ENCODE measurements at regions not wholly inside any gene's neighbourhood (a gene's known extent, or its start where the extent isn't known, plus 50 kb on each side); places are given as distances from the start of the nearest gene placed in this dataset.

- H3K79me2 ChIP-seq (ENCODE audit: insufficient read depth, low read depth, low read length): no peaks in the 10 kb centered on the region
- intact Hi-C loops (cut with micrococcal nuclease; ENCODE audit: unreplicated experiment): no loop called here
- no peak for TF ChIP-seq CTCF (conservative IDR thresholded peaks at IDR 0.05; ENCODE audit: low read length)
- no peak for TF ChIP-seq EZH2phosphoT487 (IDR thresholded peaks at IDR 0.05; ENCODE audit: borderline replicate concordance, low read depth, low read length)
- no peak for DNase-seq (ENCODE audit: low spot score)
- H4K20me1 ChIP-seq (ENCODE audit: insufficient read depth, low read length): no peaks in the 10 kb centered on the region
- BruUV-seq (replicated peaks): no TSS peak
- no peak overlapping the region for H2AFZ ChIP-seq (ENCODE audit: low read length)
- no peaks in the 10 kb centered on the region for H3K36me3 ChIP-seq (ENCODE audit: insufficient read depth, low read length)
- no peaks in the 10 kb centered on the region for H3K9me2 ChIP-seq (ENCODE audit: insufficient read depth, low read length)
- no peak overlapping the region for H3K27ac ChIP-seq (ENCODE audit: low read depth, low read length, poor library complexity, severe bottlenecking)
- no peak overlapping the region for H3K4me3 ChIP-seq (ENCODE audit: low read depth, low read length, poor library complexity, severe bottlenecking)
- ChIA-PET POLR2A (no interaction called here), CTCF (ENCODE audit: unreplicated experiment) (no interaction called here)
- no peak overlapping the region for H3K4me2 ChIP-seq (ENCODE audit: low read length)
- H3K4me1 ChIP-seq (ENCODE audit: insufficient read depth, low read length, poor library complexity, severe bottlenecking): no peaks in the 10 kb centered on the region
- H3K9me3 ChIP-seq (ENCODE audit: low read length): no peaks in the 10 kb centered on the region
Measured at GRCh38 chr20:19958928-19959327, 58.2 kb upstream of the NAA20 start.

GRCh38 chr20:19960745-19961144, 56.4 kb upstream of the NAA20 start:
- TF ChIP-seq EZH2phosphoT487 (IDR thresholded peaks at IDR 0.05; ENCODE audit: borderline replicate concordance, low read depth, low read length): no peak
- no peak for TF ChIP-seq CTCF (conservative IDR thresholded peaks at IDR 0.05; ENCODE audit: low read length)
- H3K36me3 ChIP-seq (ENCODE audit: insufficient read depth, low read length): no peaks in the 10 kb centered on the region
- intact Hi-C loops (cut with micrococcal nuclease; ENCODE audit: unreplicated experiment): no loop called here
- no peak for DNase-seq (ENCODE audit: low spot score)
- ChIA-PET CTCF (ENCODE audit: unreplicated experiment) (no interaction called here), POLR2A (no interaction called here)
- no peaks in the 10 kb centered on the region for H3K4me1 ChIP-seq (ENCODE audit: insufficient read depth, low read length, poor library complexity, severe bottlenecking)
- no peaks in the 10 kb centered on the region for H4K20me1 ChIP-seq (ENCODE audit: insufficient read depth, low read length)
- no peak overlapping the region for H3K4me3 ChIP-seq (ENCODE audit: low read depth, low read length, poor library complexity, severe bottlenecking)
- no peak overlapping the region for H3K4me2 ChIP-seq (ENCODE audit: low read length)
- H2AFZ ChIP-seq (ENCODE audit: low read length): no peak overlapping the region
- H3K9me3 ChIP-seq (ENCODE audit: low read length): no peaks in the 10 kb centered on the region
- BruUV-seq (replicated peaks): no TSS peak
- no peak overlapping the region for H3K27ac ChIP-seq (ENCODE audit: low read depth, low read length, poor library complexity, severe bottlenecking)
- H3K79me2 ChIP-seq (ENCODE audit: insufficient read depth, low read depth, low read length): no peaks in the 10 kb centered on the region
- no peaks in the 10 kb centered on the region for H3K9me2 ChIP-seq (ENCODE audit: insufficient read depth, low read length)

- Histone ChIP-seq H3K9me3 (ENCODE audit: low read length) (no peaks in the 10 kb centered on the region), H3K79me2 (ENCODE audit: insufficient read depth, low read depth, low read length) (no peaks in the 10 kb centered on the region), H3K4me1 (ENCODE audit: insufficient read depth, low read length, poor library complexity, severe bottlenecking) (no peaks in the 10 kb centered on the region), H3K4me2 (ENCODE audit: low read length) (no peak overlapping the region), H2AFZ (ENCODE audit: low read length) (no peak overlapping the region), H3K4me3 (ENCODE audit: low read depth, low read length, poor library complexity, severe bottlenecking) (no peak overlapping the region), H4K20me1 (ENCODE audit: insufficient read depth, low read length) (no peaks in the 10 kb centered on the region), H3K36me3 (ENCODE audit: insufficient read depth, low read length) (no peaks in the 10 kb centered on the region), H3K27ac (ENCODE audit: low read depth, low read length, poor library complexity, severe bottlenecking) (no peak overlapping the region), H3K9me2 (ENCODE audit: insufficient read depth, low read length) (no peaks in the 10 kb centered on the region)
- ChIA-PET POLR2A (no interaction called here), CTCF (ENCODE audit: unreplicated experiment) (no interaction called here)
- DNase-seq (ENCODE audit: low spot score): no peak
- no TSS peak for BruUV-seq (replicated peaks)
- TF ChIP-seq CTCF (conservative IDR thresholded peaks at IDR 0.05; ENCODE audit: low read length) (no peak), EZH2phosphoT487 (IDR thresholded peaks at IDR 0.05; ENCODE audit: borderline replicate concordance, low read depth, low read length) (no peak)
- intact Hi-C loops (cut with micrococcal nuclease; ENCODE audit: unreplicated experiment): no loop called here
Measured at GRCh38 chr20:19961293-19961692, 55.9 kb upstream of the NAA20 start.
